ENCODE measurements at regions not wholly inside any gene's neighbourhood (a gene's known extent, or its start where the extent isn't known, plus 50 kb on each side); places are given as distances from the start of the nearest gene placed in this dataset.
A peak's percentile ranks its signal among the peaks of the same experiment; 100 is the strongest.
"Not testable (repeated sequence)": the region's sequence is repeated elsewhere in the genome, so short reads cannot be mapped to it uniquely, and the experiment has no call there.

DNA sequence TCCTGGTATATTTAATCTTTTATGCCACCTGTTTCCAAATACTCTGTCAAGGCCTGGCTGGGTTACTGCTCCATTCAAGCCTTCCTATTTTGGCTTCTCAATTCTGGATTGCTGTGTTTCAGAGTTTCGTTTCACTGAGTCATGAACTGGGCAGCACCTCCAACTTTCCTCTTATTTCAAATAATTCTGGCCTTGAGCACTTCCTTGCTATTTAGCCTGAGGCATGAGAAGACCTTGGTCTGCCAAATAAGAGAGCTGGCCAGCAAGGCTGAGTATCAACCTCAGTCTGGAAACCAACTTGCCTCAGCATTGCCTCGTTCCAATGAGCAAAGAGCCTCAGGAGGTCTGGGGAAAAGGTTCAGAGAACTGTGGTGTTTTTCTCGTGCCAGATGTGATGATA is 66.6 kb downstream of the TNFAIP3 start:
- peak; percentile 52 for ATAC-seq
- DNase-seq: no peak

DNA sequence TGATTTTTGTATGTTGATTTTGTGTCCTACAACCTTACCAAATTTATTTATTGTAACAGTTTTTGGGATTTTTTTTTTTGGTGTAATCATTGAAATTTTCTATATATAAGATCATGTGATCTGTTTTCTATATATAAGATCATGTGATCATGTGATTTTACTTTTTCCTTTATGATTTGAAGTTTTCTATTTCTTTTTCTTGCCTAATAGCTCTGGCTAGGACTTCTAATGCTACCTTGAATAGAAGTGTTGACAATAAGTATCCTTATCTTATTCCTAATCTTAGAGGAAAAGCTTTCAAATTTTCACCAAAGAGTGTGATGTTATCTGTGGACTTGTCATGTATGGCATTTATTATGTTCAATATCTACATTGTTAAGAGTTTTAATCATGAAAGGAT is 69.7 kb downstream of the TNFAIP3 start:
- ATAC-seq (no peak), DNase-seq (no peak)

- DNase-seq: no peak
- ATAC-seq: no peak
Measured at GRCh38 chr6:137937834-137938233, 70.8 kb downstream of the TNFAIP3 start.

DNA sequence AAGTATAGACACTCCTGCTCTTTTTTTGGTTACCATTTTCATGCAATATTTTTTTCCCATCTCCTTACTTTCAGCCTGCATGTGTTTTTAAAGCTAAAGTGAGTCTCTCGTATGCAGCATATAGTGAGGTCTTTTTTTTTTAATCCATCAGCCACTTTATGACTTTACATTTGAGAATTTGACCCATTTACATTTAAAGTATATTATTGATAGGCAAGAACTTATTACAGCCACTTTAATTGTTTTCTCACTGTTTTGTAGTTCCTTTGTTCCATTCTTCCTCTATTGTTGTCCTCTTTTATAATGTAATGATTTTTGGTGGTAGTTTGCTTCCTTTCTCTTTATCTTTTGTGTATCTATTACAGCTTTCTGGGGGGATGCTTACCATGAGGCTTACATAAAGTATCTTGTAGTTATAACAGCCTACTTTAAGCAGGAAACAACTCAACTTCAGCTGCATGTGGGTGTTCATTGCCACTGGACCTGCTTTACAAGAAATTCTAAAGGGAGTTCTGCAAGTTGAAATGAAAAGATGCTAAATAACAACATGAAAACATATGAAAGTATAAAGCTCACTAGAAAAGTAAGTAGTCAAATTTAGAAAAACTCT is 71.8 kb downstream of the TNFAIP3 start:
- no peak for DNase-seq
- ATAC-seq: no peak

GRCh38 chr6:137941995-137942394 is 74.9 kb downstream of the TNFAIP3 start:
- no peak for DNase-seq
- no peak for ATAC-seq

DNA sequence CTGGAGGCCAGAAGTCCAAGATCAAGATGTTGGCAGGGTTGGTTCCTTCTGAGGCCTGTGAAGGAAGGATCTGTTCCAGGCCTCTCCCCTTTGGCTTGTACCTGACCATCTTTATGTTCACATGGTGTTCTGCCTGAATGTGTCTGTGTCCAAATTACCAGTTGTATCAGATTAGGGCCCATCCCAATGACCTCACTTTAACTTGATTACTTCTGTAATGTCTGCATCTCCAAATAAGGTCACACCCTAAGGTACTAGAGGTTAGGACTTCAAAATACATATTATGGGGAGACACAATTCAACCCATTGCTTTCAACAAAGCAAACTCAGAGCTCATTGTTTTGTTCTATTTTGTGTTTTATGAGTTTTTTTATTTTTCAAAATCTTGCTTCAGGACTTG is 75.7 kb downstream of the TNFAIP3 start:
- DNase-seq (no peak), ATAC-seq (no peak)

DNA sequence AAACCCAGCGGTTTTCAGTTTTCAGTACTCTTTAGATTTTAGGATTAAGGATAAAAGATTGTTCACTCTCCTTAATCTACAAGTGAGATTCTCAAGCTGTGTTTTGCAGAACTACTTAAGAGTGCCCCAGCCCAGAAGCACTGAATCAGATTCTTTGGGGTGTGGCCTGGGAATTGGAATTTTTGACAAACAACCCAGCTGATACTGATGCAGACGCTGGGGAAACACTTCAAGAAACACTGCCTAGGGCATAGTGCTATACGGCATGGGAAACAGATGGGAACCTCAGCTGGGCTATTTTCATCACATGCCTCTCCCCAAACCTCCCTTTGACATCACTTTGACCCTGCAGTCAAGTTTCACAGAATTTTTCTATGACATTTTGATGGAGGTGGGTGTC is 77.3 kb downstream of the TNFAIP3 start:
- peak; percentile 45 for ATAC-seq
- DNase-seq: not testable (repeated sequence)

DNA sequence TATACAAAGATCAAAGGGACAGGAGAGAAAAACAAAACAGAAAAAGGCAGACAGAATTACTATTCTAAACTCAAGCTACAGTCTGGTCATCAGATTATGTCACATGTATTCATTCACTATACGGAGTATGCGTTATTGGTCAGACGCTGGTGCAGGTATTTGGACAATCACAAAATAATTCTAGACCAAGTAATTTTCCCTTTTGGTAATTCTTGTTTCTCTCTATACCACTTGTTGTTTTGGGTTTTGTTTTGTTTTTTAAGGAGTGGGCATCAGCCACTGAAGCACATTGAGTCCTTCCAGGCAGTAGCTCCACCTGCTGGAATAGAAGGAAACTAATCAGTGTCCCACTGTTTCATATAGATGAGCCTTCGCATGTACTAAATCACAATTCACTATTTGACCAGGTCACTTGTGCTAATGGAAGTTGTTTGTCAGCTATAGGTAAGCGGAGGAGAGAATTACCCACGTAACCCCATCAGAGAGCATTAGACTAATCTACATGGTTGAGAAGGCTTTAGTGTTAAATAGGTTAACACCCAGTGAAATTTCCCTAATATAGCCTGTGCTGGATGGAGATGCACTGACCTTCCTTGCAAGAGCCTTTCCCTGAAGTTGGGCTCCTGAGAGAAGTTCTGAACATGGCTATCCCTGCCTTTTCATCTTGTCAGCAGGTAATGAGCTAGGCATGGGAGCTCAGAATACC is 77.9 kb downstream of the TNFAIP3 start:
- no peak for ATAC-seq
- no peak for DNase-seq

GRCh38 chr6:137949686-137950390 is 82.8 kb downstream of the TNFAIP3 start:
- DNase-seq (no peak), ATAC-seq (peak; percentile 47)

- no peak for DNase-seq
- no peak for ATAC-seq
Measured at GRCh38 chr6:137950581-137950980, 83.5 kb downstream of the TNFAIP3 start.

DNA sequence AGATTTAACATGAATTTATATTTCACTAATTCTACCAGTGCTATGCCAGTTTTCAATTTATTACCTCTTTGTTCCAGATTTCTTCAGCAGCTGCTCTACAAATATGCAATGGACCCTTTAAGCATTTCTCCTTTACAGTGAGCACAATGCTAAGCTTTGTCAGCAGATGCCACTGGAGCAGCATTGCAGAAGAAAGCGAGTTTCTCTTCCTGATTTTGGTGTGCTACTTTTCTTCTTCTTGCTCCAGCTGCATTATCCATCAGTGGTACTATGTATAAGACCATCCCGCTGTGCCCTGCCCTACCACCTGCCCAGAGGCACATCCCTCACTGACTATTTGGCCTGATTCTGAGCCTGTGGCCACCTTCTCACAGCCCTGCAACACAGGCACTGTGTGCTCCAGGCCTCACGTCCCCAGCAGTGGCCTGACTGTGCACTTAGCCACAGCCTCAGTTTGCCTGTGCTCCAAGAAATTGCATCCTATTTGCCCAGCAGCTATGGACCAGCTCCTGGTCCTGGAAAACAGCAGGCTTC is 84.1 kb downstream of the TNFAIP3 start:
- ATAC-seq (no peak), DNase-seq (no peak)

DNA sequence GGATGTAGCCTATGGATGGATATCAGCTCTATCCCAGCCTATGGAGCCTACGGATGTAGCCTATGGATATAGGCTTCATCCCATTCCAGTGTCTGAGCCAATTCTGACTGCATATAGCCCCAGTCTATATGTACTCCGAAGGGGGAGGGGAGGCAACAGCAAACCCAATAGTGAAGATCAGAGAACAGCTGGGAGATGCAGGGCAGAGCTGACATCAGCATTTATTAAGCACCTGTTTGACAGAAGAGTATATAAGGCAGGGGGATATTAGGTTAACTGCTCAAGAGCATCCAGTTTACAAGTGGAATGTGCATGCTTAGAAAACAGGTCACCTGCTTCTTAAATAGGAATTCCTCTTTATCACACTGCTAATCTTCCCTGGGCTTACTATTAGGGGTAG is 85.2 kb downstream of the TNFAIP3 start:
- ATAC-seq: no peak
- DNase-seq: no peak

DNA sequence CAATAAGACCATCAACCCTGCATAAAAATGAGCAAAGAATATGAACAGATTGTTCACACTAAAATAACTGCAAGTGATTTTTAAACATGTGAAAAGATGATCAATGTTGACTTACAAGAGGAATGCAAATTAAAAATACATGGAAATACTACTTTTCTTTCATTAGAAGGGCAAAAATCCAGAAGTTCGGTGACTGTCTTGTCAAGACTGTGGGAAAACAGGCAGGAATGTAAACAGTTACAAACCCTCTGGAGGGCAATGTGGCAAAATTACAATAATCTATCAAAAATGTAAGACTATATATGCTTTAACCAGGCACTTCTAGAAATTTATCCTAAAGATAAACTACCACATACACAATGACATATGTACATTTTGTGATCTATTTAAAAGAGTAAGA is 86.7 kb downstream of the TNFAIP3 start:
- ATAC-seq: no peak
- DNase-seq: no peak

DNA sequence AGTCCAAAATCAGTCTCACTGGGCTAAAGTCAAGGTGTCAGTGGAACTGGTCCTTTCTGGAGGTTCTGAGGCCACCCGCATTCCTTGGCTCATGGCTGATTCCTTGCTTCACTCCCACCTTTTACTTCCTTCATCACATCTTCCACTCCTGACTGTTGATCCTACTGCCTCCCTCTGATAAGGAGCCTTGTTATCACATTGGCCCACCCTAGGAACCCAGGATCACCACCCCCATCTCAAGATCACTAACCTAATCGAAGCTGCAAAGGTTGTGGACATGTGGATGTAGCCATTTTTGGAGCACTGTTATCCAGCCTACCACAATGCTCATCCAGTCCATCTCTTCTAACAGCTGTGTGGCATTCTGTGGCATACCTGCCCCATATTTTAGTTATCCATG is 87.2 kb downstream of the TNFAIP3 start:
- no peak for DNase-seq
- no peak for ATAC-seq

- DNase-seq: no peak
Measured at GRCh38 chr6:137956098-137956488, 89.0 kb downstream of the TNFAIP3 start.

DNA sequence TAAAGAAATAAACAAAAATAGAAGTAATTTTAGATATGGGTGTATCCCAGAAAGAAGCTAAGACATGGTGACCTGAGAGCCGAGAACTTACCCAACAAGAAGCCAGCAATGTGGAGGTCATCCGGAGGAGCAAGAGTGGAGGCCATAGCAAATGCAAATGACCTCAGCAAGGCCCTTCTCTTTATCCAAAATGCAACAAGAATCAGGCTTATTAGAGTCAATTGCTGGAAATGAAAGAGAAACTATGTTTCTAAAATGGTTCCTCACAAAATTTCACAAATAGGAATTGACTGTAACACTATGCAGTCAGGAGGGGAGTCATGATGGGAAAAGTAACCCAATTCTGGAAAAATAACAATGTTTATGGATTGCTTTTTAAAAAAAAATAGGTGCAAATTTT is 90.4 kb downstream of the TNFAIP3 start:
- no peak for DNase-seq
- no peak for ATAC-seq

More at GRCh38 chr6:137956098-137956488, 89.0 kb downstream of the TNFAIP3 start:
- no peak for ATAC-seq

- DNase-seq (no peak), ATAC-seq (peak; percentile 46)
Measured at GRCh38 chr6:137958811-137959565, 91.9 kb downstream of the TNFAIP3 start.

GRCh38 chr6:137962725-137963124 is 95.7 kb downstream of the TNFAIP3 start:
- no peak for DNase-seq
- no peak for ATAC-seq

DNA sequence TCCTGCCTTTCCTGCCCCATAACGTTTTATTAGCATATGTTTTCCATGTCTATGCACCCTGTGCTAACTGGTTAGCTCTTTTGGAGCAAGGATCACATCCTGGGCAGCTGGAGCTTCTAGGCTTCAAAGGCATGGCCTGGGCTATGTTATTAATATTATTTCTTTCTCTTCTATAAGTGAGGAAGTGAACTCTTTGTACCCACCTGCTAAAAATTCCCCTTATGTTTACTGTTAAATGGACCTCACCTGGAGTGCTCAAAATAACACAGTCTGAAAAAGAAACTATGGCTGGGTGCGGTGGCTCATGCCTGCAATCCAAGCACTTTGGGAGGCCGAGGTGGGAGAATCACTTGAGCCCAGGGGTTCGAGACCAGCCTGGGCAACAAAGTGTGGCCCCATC is 97.8 kb downstream of the TNFAIP3 start:
- no peak for DNase-seq
- no peak for ATAC-seq

DNA sequence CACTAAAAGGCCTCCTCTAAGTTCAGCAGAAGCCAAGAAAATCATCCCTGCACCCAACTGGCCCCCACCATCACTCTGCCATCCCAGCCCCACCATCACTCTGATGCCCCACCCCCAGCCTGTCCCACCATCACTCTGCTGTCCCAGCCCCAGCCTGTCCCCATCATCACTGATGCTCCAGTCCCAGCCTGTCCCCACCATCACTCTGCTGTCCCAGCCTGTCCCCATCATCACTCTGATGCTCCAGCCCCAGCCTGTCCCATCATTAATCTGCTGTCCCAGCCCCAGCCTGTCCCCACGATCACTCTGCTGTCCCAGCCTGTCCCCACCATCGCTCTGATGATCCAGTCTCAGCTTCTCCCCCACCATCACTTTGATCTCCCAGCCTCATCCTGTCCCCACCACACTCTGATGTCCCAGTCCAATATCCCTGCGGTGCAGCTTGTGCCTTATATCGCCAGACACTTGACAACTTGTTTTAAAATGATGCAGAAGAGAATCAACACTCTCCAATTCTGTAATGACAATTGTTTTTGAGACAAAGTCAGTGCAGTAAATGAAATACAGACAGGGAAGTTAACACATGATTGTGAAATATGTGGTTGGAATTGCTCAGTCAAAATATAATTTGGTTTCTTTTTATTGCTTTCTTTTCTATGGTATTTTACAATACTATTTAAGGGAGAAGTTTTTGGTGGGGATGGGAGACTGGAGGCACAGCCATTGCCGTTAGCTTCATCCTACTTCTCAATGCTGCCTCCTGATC is 100.8 kb downstream of the TNFAIP3 start:
- no peak for DNase-seq
- no peak for ATAC-seq

DNA sequence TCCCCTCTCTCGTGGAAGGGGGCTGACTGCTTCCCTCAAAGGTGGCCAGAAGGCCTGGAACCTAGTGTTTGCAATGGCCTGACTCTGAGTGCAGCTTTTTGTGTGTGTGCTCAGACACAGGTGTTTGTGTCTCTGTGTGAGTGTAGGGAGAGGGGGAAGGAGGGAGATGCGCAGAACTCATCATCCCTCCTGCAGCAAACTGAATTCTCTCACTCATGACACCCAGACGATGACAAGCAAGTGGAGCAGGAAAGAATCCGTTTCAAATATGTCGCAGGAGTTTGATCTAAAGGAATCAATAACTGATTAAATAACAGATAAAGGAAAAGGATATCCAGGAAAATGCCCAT is 101.4 kb downstream of the TNFAIP3 start:
- DNase-seq (no peak), ATAC-seq (no peak)

DNA sequence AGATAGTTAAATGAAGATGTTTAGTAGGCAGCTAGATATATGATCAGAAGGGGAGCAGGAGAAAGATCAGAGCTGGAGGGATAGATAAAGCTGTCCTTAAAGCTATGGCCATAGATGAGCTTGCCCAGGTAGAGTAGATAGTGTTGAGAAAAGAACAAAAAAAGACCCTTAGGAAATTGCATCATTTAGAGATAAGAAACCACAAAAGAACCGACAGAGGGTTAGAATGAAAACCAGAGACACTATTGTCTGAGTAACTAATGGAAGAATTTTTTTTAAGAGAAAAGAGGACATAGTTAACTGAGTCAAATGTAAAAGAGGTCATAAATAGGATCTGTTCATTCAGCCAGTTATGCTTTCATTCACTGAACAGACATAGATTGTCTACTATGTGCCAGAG is 101.8 kb downstream of the TNFAIP3 start:
- peak; percentile 48 for ATAC-seq
- no peak for DNase-seq

Data from stimulated activated naive CD8-positive, alpha-beta T cell treated with anti-CD3 and anti-CD28 coated beads, Interleukin-15, Interleukin-2, amounts not matched to agents 100 U/mL and 50 U/mL, for 24 hours (primary cell).